ENCODE measurements at regions not wholly inside any gene's neighbourhood (a gene's known extent, or its start where the extent isn't known, plus 50 kb on each side); places are given as distances from the start of the nearest gene placed in this dataset.

GRCh38 chr10:3236644-3237404 is 64.2 kb upstream of the PITRM1 start:
- no peak for DNase-seq (ENCODE audit: low spot score)
- Mint-ChIP-seq H3K9me3 (no peaks in the 10 kb centered on the region), H3K27ac (no peak overlapping the region), H3K4me1 (ENCODE audit: low read depth) (peaks cover 2% of the 10 kb centered on the region), H3K4me3 (no peak overlapping the region), H3K36me3 (ENCODE audit: low read depth) (no peaks in the 10 kb centered on the region), H3K27me3 (ENCODE audit: low read depth) (peaks cover 43% of the 10 kb centered on the region)

DNA sequence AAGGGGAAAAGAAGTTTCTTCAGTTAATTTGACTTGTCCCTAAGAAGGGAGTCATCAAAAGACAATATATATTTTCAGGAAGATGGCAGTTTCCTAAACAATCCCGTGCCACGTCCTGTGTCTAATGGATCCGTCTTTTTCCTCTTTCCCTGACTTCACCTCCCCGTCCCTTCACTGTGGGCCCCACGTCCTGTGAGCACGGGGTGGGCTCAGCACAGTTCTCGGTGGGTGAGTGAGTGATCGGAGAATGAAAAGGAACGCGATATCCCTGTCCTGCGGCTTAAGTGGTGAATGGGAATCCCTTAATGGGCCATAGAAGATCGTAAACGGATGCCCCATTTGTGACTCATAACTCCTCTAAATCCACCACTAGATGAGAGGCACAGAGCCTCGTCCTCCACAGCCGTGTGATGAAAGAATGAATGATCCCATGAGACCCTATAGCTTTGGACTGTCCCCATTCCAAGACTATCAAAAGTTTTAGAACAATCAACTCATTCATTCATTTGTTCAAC is 63.5 kb upstream of the PITRM1 start:
- H3K4me1 Mint-ChIP-seq (ENCODE audit: low read depth) = peaks cover 2% of the 10 kb centered on the region
- peaks cover 38% of the 10 kb centered on the region for H3K27me3 Mint-ChIP-seq (ENCODE audit: low read depth)
- H3K36me3 Mint-ChIP-seq (ENCODE audit: low read depth) = no peaks in the 10 kb centered on the region
- no peaks in the 10 kb centered on the region for H3K9me3 Mint-ChIP-seq
- H3K27ac Mint-ChIP-seq = no peak overlapping the region
- no peak for DNase-seq (ENCODE audit: low spot score)
- no peak overlapping the region for H3K4me3 Mint-ChIP-seq

GRCh38 chr10:3235395-3235794 is 62.8 kb upstream of the PITRM1 start:
- H3K27me3 Mint-ChIP-seq (ENCODE audit: low read depth) = peaks cover 35% of the 10 kb centered on the region
- H3K9me3 Mint-ChIP-seq = no peaks in the 10 kb centered on the region
- H3K4me1 Mint-ChIP-seq (ENCODE audit: low read depth) = peaks cover 2% of the 10 kb centered on the region
- H3K27ac Mint-ChIP-seq = no peak overlapping the region
- H3K36me3 Mint-ChIP-seq (ENCODE audit: low read depth) = no peaks in the 10 kb centered on the region
- no peak overlapping the region for H3K4me3 Mint-ChIP-seq
- DNase-seq (ENCODE audit: low spot score) = no peak

GRCh38 chr10:3233486-3233990 is 61.0 kb upstream of the PITRM1 start:
- no peak overlapping the region for H3K4me3 Mint-ChIP-seq
- H3K36me3 Mint-ChIP-seq (ENCODE audit: low read depth) = no peaks in the 10 kb centered on the region
- H3K4me1 Mint-ChIP-seq (ENCODE audit: low read depth) = peaks cover under 1% of the 10 kb centered on the region
- DNase-seq (ENCODE audit: low spot score) = no peak
- H3K27ac Mint-ChIP-seq = no peak overlapping the region
- H3K27me3 Mint-ChIP-seq (ENCODE audit: low read depth) = peaks cover 23% of the 10 kb centered on the region
- no peaks in the 10 kb centered on the region for H3K9me3 Mint-ChIP-seq

- Mint-ChIP-seq H3K4me3 (no peak overlapping the region), H3K36me3 (ENCODE audit: low read depth) (no peaks in the 10 kb centered on the region), H3K4me1 (ENCODE audit: low read depth) (peaks cover 12% of the 10 kb centered on the region), H3K27me3 (ENCODE audit: low read depth) (peaks cover 29% of the 10 kb centered on the region), H3K9me3 (no peaks in the 10 kb centered on the region), H3K27ac (no peak overlapping the region)
- DNase-seq (ENCODE audit: low spot score) = no peak
Measured at GRCh38 chr10:3231951-3232730, 59.6 kb upstream of the PITRM1 start.

- no peak for DNase-seq (ENCODE audit: low spot score)
- H3K4me3 Mint-ChIP-seq = no peak overlapping the region
Measured at GRCh38 chr10:3229815-3230214, 57.2 kb upstream of the PITRM1 start.

GRCh38 chr10:3228629-3228945 is 56.0 kb upstream of the PITRM1 start:
- H3K4me1 Mint-ChIP-seq (ENCODE audit: low read depth) = peaks cover 12% of the 10 kb centered on the region
- DNase-seq (ENCODE audit: low spot score) = no peak
- no peaks in the 10 kb centered on the region for H3K36me3 Mint-ChIP-seq (ENCODE audit: low read depth)
- no peak overlapping the region for H3K27ac Mint-ChIP-seq
- H3K9me3 Mint-ChIP-seq = no peaks in the 10 kb centered on the region
- H3K4me3 Mint-ChIP-seq = no peak overlapping the region
- peaks cover 30% of the 10 kb centered on the region for H3K27me3 Mint-ChIP-seq (ENCODE audit: low read depth)

More at GRCh38 chr10:3229815-3230214, 57.2 kb upstream of the PITRM1 start:
- H3K27ac Mint-ChIP-seq = no peak overlapping the region
- peaks cover 34% of the 10 kb centered on the region for H3K27me3 Mint-ChIP-seq (ENCODE audit: low read depth)
- H3K36me3 Mint-ChIP-seq (ENCODE audit: low read depth) = no peaks in the 10 kb centered on the region
- no peaks in the 10 kb centered on the region for H3K9me3 Mint-ChIP-seq
- peaks cover 12% of the 10 kb centered on the region for H3K4me1 Mint-ChIP-seq (ENCODE audit: low read depth)

DNA sequence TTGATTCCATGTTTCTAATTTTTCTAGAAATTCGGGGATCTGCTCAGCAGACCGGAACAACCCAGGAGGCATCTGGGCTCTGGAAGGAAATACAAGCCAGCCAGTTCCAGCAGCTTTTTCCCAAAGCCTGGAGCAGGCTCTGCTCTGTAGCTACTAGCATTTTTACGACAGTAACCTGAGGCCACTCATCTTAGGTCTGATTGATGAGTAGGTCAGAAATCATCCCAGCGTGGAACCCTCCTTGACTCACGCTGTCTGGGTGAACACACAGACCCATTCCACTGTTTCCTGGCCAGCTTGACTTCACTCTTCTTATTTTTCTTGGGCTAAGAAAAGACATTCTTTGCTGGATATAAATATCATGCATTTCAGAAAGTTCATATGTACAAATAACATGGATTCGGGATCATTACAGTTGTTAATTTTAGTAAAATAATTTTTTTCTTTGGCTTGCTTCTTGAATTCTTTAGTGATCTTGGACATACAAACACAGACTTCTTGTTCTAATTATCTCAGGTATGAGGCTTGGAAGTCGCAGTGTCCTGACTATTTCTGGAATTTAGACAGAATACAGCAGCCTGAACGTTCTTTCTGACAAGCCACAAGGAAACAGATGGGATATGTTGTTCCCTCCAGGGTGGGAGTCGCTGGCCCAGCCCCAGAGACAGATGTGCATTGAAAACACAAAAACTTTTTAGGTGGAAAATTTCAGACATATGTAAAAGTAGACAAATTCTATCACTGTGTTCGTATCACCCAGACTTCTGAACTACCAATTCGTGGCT is 54.6 kb upstream of the PITRM1 start:
- Mint-ChIP-seq H3K4me3 (no peak overlapping the region), H3K27me3 (ENCODE audit: low read depth) (peaks cover 21% of the 10 kb centered on the region), H3K36me3 (ENCODE audit: low read depth) (no peaks in the 10 kb centered on the region), H3K9me3 (no peaks in the 10 kb centered on the region), H3K4me1 (ENCODE audit: low read depth) (peaks cover 12% of the 10 kb centered on the region), H3K27ac (no peak overlapping the region)
- DNase-seq (ENCODE audit: low spot score) = no peak

- H3K27ac Mint-ChIP-seq = no peak overlapping the region
- H3K27me3 Mint-ChIP-seq (ENCODE audit: low read depth) = peaks cover 26% of the 10 kb centered on the region
- H3K4me1 Mint-ChIP-seq (ENCODE audit: low read depth) = peaks cover 12% of the 10 kb centered on the region
- no peak for DNase-seq (ENCODE audit: low spot score)
- H3K9me3 Mint-ChIP-seq = no peaks in the 10 kb centered on the region
- H3K36me3 Mint-ChIP-seq (ENCODE audit: low read depth) = no peaks in the 10 kb centered on the region
- no peak overlapping the region for H3K4me3 Mint-ChIP-seq
Measured at GRCh38 chr10:3225561-3225960, 53.0 kb upstream of the PITRM1 start.

- Mint-ChIP-seq H3K36me3 (ENCODE audit: low read depth) (no peaks in the 10 kb centered on the region), H3K4me1 (ENCODE audit: low read depth) (peaks cover 12% of the 10 kb centered on the region), H3K9me3 (no peaks in the 10 kb centered on the region), H3K27me3 (ENCODE audit: low read depth) (peaks cover 27% of the 10 kb centered on the region), H3K27ac (no peak overlapping the region), H3K4me3 (no peak overlapping the region)
- no peak for DNase-seq (ENCODE audit: low spot score)
Measured at GRCh38 chr10:3224241-3224640, 51.7 kb upstream of the PITRM1 start.

- Mint-ChIP-seq H3K27me3 (ENCODE audit: low read depth) (peaks cover 23% of the 10 kb centered on the region), H3K9me3 (no peaks in the 10 kb centered on the region), H3K4me1 (ENCODE audit: low read depth) (peaks cover 3% of the 10 kb centered on the region), H3K36me3 (ENCODE audit: low read depth) (no peaks in the 10 kb centered on the region), H3K27ac (no peak overlapping the region), H3K4me3 (no peak overlapping the region)
- no peak for DNase-seq (ENCODE audit: low spot score)
Measured at GRCh38 chr10:3222626-3223025, 50.0 kb upstream of the PITRM1 start.
